ENCODE measurements at regions not wholly inside any gene's neighbourhood (a gene's known extent, or its start where the extent isn't known, plus 50 kb on each side); places are given as distances from the start of the nearest gene placed in this dataset.

- Histone ChIP-seq H3K9me1 (ENCODE audit: control insufficient read depth, extremely low read depth, insufficient read depth, low read length) (no peaks in the 10 kb centered on the region), H3K9me3 (ENCODE audit: control insufficient read depth, low read depth, low read length) (no peaks in the 10 kb centered on the region), H2AFZ (ENCODE audit: control insufficient read depth, low read length) (no peak overlapping the region), H3K4me2 (ENCODE audit: control insufficient read depth, extremely low read depth, insufficient read depth, low read depth, low read length) (no peak overlapping the region), H3K27ac (ENCODE audit: control insufficient read depth, insufficient read depth, low read length) (no peak overlapping the region), H3K27me3 (ENCODE audit: control insufficient read depth, extremely low read depth, insufficient read depth, low read length) (no peaks in the 10 kb centered on the region), H3K36me3 (ENCODE audit: control insufficient read depth in 2 of 2, extremely low read depth in 1 of 2, insufficient read depth in 2 of 2, low read length in 2 of 2) (no peaks in the 10 kb centered on the region), H3K4me1 (ENCODE audit: control insufficient read depth, extremely low read depth, insufficient read depth, low read length) (no peaks in the 10 kb centered on the region), H3K79me2 (ENCODE audit: control insufficient read depth, insufficient read depth, low read length) (no peaks in the 10 kb centered on the region), H3K9ac (ENCODE audit: control insufficient read depth, extremely low read depth, insufficient read depth, low read length) (no peak overlapping the region), H4K20me1 (ENCODE audit: control insufficient read depth, extremely low read depth, insufficient read depth, low read length) (no peaks in the 10 kb centered on the region), H3K4me3 (ENCODE audit: control insufficient read depth in 2 of 3, extremely low read depth in 1 of 3, insufficient read depth in 2 of 3, low read depth in 1 of 3, low read length in 3 of 3) (no peak overlapping the region)
- dilution Hi-C loops (cut with MboI; ENCODE audit: extremely low pct_ligation_motif_present, low sequenced_read_pairs), result no loop called here
- FAIRE-seq (no peak), DNase-seq (ENCODE audit: low read depth, low spot score) (no peak)
- TF ChIP-seq CTCF (optimal IDR thresholded peaks at IDR 0.05 in 1 of 3, IDR thresholded peaks at IDR 0.05 in 1 of 3, conservative IDR thresholded peaks at IDR 0.05 in 1 of 3; ENCODE audit: extremely low read depth in 1 of 3, insufficient read depth in 2 of 3, low read length in 3 of 3), result no peak
- no peak for TF ChIP-seq EZH2 (IDR thresholded peaks at IDR 0.05; ENCODE audit: low read length)
Measured at GRCh38 chr13:31963631-31964030, 67.9 kb upstream of the FRY start.

- no peak overlapping the region for H3K4me2 ChIP-seq (ENCODE audit: control insufficient read depth, extremely low read depth, insufficient read depth, low read depth, low read length)
- no peaks in the 10 kb centered on the region for H3K27me3 ChIP-seq (ENCODE audit: control insufficient read depth, extremely low read depth, insufficient read depth, low read length)
- H3K9me1 ChIP-seq (ENCODE audit: control insufficient read depth, extremely low read depth, insufficient read depth, low read length), result no peaks in the 10 kb centered on the region
- H3K9ac ChIP-seq (ENCODE audit: control insufficient read depth, extremely low read depth, insufficient read depth, low read length), result no peak overlapping the region
- FAIRE-seq (no peak), DNase-seq (ENCODE audit: low read depth, low spot score) (no peak)
- no peak overlapping the region for H3K27ac ChIP-seq (ENCODE audit: control insufficient read depth, insufficient read depth, low read length)
- no peaks in the 10 kb centered on the region for H3K36me3 ChIP-seq (ENCODE audit: control insufficient read depth in 2 of 2, extremely low read depth in 1 of 2, insufficient read depth in 2 of 2, low read length in 2 of 2)
- no peaks in the 10 kb centered on the region for H3K79me2 ChIP-seq (ENCODE audit: control insufficient read depth, insufficient read depth, low read length)
- H3K9me3 ChIP-seq (ENCODE audit: control insufficient read depth, low read depth, low read length), result no peaks in the 10 kb centered on the region
- TF ChIP-seq EZH2 (IDR thresholded peaks at IDR 0.05; ENCODE audit: low read length), result no peak
- no peak for TF ChIP-seq CTCF (optimal IDR thresholded peaks at IDR 0.05 in 1 of 3, IDR thresholded peaks at IDR 0.05 in 1 of 3, conservative IDR thresholded peaks at IDR 0.05 in 1 of 3; ENCODE audit: extremely low read depth in 1 of 3, insufficient read depth in 2 of 3, low read length in 3 of 3)
- H2AFZ ChIP-seq (ENCODE audit: control insufficient read depth, low read length), result no peak overlapping the region
- dilution Hi-C loops (cut with MboI; ENCODE audit: extremely low pct_ligation_motif_present, low sequenced_read_pairs), result no loop called here
- H3K4me3 ChIP-seq (ENCODE audit: control insufficient read depth in 2 of 3, extremely low read depth in 1 of 3, insufficient read depth in 2 of 3, low read depth in 1 of 3, low read length in 3 of 3), result no peak overlapping the region
- no peaks in the 10 kb centered on the region for H4K20me1 ChIP-seq (ENCODE audit: control insufficient read depth, extremely low read depth, insufficient read depth, low read length)
- H3K4me1 ChIP-seq (ENCODE audit: control insufficient read depth, extremely low read depth, insufficient read depth, low read length), result no peaks in the 10 kb centered on the region
Measured at GRCh38 chr13:31964168-31964567, 67.4 kb upstream of the FRY start.
